Testis (tissue), 2 donors: ENCODE measurements at regions not wholly inside any gene's neighbourhood (a gene's known extent, or its start where the extent isn't known, plus 50 kb on each side); places are given as distances from the start of the nearest gene placed in this dataset.
"Not testable (repeated sequence)": the region's sequence is repeated elsewhere in the genome, so short reads cannot be mapped to it uniquely, and the experiment has no call there.

Experiments
- DNase-seq: peaks from one replicate; pipeline ENCODE4 v3.0.0-alpha.2; 2019
- H3K27ac ChIP-seq, 2 donors: fragments of 200-600 bp; sonication (generic); one replicate each; pipeline ENCODE4 v1.5.1; 2019
- H3K27me3 ChIP-seq: fragments of 200-600 bp; sonication (generic); one replicate; pipeline ENCODE4 v1.5.1; 2019
- H3K36me3 ChIP-seq: fragments of 200-600 bp; sonication (generic); one replicate; pipeline ENCODE4 v1.5.1; 2017; ENCODE audit warnings: low read depth; ENCODE audit errors: missing control alignments
- H3K4me1 ChIP-seq: fragments of 200-600 bp; sonication (generic); one replicate; pipeline ENCODE4 v1.5.1; 2019
- H3K4me3 ChIP-seq, 2 donors: fragments of 200-600 bp; sonication (generic); one replicate each; pipeline ENCODE4 v1.5.1; 2017 to 2019
- H3K9me3 ChIP-seq: fragments of 200-600 bp; sonication (generic); one replicate; pipeline ENCODE4 v1.5.1; 2017
- CTCF ChIP-seq, 3 experiments: fragments of 450-650 bp in 2 of 3; fragments of 200-600 bp in 1 of 3; sonication (generic) in 1 of 3; IDR thresholded peaks; one replicate each; pipeline ENCODE4 v1.5.1; 2016 to 2019; ENCODE audit warnings: antibody characterized with exemption in 3 of 3, mild to moderate bottlenecking in 2 of 3, moderate library complexity in 1 of 3
- POLR2A ChIP-seq: fragments of 450-650 bp; IDR thresholded peaks from one replicate; pipeline ENCODE4 v1.6.1; 2017; ENCODE audit warnings: antibody characterized with exemption, mild to moderate bottlenecking, moderate library complexity
- WGBS, 2 donors: methylation state at CpG; one replicate each; pipeline ENCODE4 v1.1.5; 2018; 5-methylcytosine and 5-hydroxymethylcytosine counted together
- intact Hi-C: fragments of 100-400 bp; cut with DNase I; formaldehyde crosslinking; loops from one replicate; pipeline ENCODE4 v1.15.1; 2023; ENCODE audit warnings: low total_unique reads

GRCh38 chrX:39487969-39488330 is 609.8 kb downstream of the BCOR start:
- no peaks in the 10 kb centered on the region for H3K36me3 ChIP-seq
- TF ChIP-seq POLR2A (no peak), CTCF (IDR thresholded peaks at IDR 0.05) (no peak)
- intact Hi-C loops: no loop called here
- H3K4me3 ChIP-seq: no peak overlapping the region
- no peaks in the 10 kb centered on the region for H3K9me3 ChIP-seq
- WGBS, 2 donors: 93 to 94% methylated on average over 4 of the region's 4 CpGs
- no peak overlapping the region for H3K27ac ChIP-seq
- H3K27me3 ChIP-seq: no peaks in the 10 kb centered on the region
- no peaks in the 10 kb centered on the region for H3K4me1 ChIP-seq
- no peak for DNase-seq

DNA sequence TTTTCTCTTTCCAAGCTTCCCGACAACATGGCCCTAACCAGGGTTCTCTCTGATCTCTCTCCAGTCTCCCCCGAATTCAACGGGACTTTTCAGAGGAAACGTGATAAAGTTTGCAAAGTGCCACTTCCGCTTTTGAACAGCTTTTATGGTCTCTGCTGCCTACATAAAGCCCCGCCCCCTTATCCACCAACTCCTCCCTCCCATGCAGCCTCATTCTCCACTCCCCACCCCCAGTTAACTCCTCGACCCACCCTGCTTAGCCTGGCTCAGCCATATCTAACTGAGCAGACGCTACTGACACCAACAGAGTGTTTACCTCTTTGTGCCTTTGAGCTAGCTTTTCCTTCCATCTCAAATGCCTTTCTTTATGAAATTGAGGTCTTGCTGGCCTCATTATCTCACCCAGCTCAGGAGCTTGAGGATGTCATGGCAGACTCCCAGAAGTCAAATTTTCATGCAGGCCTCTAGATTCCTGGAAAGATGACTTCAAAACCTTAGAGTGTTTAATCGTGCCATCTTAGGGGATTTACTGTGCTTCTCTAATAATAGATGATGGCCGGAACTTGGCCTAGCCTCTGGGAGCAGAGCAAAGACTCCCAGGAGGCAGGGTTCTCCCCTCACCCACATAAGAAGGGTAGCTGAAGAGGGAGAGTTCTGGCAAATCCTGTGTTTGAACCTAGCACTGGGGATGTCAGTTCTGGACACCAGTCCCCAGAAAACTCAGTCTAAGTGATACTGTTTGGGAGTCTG is 606.0 kb downstream of the BCOR start:
- no peak for DNase-seq
- H3K4me1 ChIP-seq: no peaks in the 10 kb centered on the region
- no peak overlapping the region for H3K4me3 ChIP-seq
- H3K27ac ChIP-seq: no peak overlapping the region
- no peaks in the 10 kb centered on the region for H3K27me3 ChIP-seq
- 53 to 59% methylated on average over 8 to 10 of the region's 10 CpGs for WGBS, 2 donors
- H3K36me3 ChIP-seq: no peaks in the 10 kb centered on the region
- no peak for TF ChIP-seq CTCF (IDR thresholded peaks at IDR 0.05)
- no peaks in the 10 kb centered on the region for H3K9me3 ChIP-seq
- intact Hi-C loops: no loop called here

DNA sequence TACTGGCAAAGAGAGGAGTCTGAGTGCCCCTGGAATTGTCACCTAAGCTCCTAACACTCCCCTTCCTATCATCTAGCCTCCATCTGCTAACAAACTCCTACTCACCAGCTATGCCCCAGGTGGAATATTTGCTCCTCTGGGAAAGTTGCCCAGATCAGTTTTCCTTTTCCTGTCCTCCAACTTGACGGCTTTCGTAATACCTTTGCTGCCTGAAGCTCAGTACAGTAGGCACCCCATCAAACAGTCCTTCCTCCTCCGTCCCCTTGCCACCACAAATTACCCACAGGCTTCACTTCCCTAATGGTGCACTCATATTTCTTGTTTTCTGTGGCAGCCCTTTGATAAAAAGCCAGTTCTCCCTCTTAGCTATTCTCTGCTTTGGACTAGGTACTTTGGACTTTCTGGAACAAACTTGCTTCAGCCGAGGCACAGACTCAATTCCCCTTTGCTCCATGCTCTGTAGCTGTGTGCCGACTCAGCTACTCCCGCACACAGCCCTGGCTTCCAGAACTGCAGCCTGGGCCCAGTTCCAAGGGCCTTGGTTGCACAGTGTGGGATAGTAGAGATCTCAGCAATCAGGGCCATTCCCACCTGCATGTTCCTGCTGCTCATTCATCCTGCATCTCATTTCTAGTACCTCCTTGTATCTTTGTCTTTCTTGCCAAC is 605.1 kb downstream of the BCOR start:
- 42% methylated on average over 6 of the region's 6 CpGs; no CpG with 5 or more reads in 1 of the 2 donors for WGBS, 2 donors
- Histone ChIP-seq H3K4me1 (no peaks in the 10 kb centered on the region), H3K36me3 (no peaks in the 10 kb centered on the region), H3K27ac (no peak overlapping the region), H3K27me3 (no peaks in the 10 kb centered on the region), H3K9me3 (no peaks in the 10 kb centered on the region), H3K4me3 (no peak overlapping the region)
- intact Hi-C loops: no loop called here
- peak; percentile 61 for DNase-seq
- TF ChIP-seq POLR2A (no peak), CTCF (IDR thresholded peaks at IDR 0.05) (no peak)

GRCh38 chrX:39493168-39493567 is 604.6 kb downstream of the BCOR start:
- H3K9me3 ChIP-seq: no peaks in the 10 kb centered on the region
- H3K27me3 ChIP-seq: no peaks in the 10 kb centered on the region
- H3K36me3 ChIP-seq: no peaks in the 10 kb centered on the region
- no peak for DNase-seq
- H3K4me3 ChIP-seq: no peak overlapping the region
- no peak overlapping the region for H3K27ac ChIP-seq
- H3K4me1 ChIP-seq: no peaks in the 10 kb centered on the region
- 47 to 70% methylated on average over 1 of the region's 1 CpG for WGBS, 2 donors
- intact Hi-C loops: no loop called here
- TF ChIP-seq CTCF (IDR thresholded peaks at IDR 0.05) (no peak), POLR2A (no peak)

DNA sequence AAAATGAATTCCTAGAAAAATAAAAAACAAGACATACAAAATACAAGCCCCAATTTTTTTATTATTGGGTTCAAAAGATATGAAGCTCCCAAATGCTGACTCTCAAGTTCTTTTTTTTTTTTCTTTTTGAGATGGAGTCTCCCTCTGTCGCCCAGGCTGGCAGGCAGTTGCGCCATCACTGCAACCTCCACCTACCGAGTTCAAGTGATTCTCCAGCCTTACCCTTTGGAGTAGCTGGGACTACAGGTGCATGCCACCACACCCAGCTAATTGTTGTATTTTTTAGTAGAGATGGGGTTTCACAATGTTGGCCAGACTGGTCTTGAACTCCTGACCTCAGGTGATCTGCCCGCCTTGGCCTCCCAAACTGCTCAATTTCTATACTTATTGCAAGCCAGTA is 600.6 kb downstream of the BCOR start:
- intact Hi-C loops, H3K36me3 ChIP-seq, DNase-seq, H3K9me3 ChIP-seq, H3K27ac ChIP-seq, H3K4me3 ChIP-seq, H3K4me1 ChIP-seq, H3K27me3 ChIP-seq: not testable (repeated sequence)
- whole genome bisulfite sequencing, 2 donors: 95 to 96% methylated on average over 3 to 4 of the region's 4 CpGs
